Endothelial cell of umbilical vein (primary cell): ENCODE measurements at regions not wholly inside any gene's neighbourhood (a gene's known extent, or its start where the extent isn't known, plus 50 kb on each side); places are given as distances from the start of the nearest gene placed in this dataset.

Source experiments
- BruUV-seq: library from RNA; stranded (reverse); fragments of 400-500 nt; replicated peaks from 2 replicates; lab custom pipeline; 2021; lab: Mats Ljungman, UMichigan
- CTCF ChIA-PET: fragments of 300-600, 350-600 bp; sonication (Branson Sonifier 250); formaldehyde crosslinking; loops from one replicate; lab custom pipeline; 2021; ENCODE audit warnings: antibody characterized with exemption, inconsistent platforms; lab: Charles Lee
- POLR2A ChIA-PET: fragments of 300-600, 350-600 bp; sonication (Branson Sonifier 250); formaldehyde crosslinking; loops from one replicate; lab custom pipeline; 2021; ENCODE audit warnings: antibody characterized with exemption, inconsistent platforms; lab: Charles Lee
- DNase-seq: peaks from one replicate; pipeline ENCODE4 v3.0.0-alpha.2; 2011; ENCODE audit warnings: low read depth, low spot score
- FAIRE-seq: peaks from 2 replicates; lab custom pipeline; 2011; peaks lifted over from hg19 to GRCh38; lab: Jason Lieb, UNC
- H2AFZ ChIP-seq: 2 replicates; pipeline ENCODE4 v1.6.0; 2012; ENCODE audit warnings: low read depth, low read length, control low read depth, inconsistent platforms
- H3K27ac ChIP-seq: 2 replicates; pipeline ENCODE4 v1.5.1; 2011; ENCODE audit warnings: low read depth, mild to moderate bottlenecking, control low read depth, low read length, moderate library complexity; ENCODE audit not compliant: insufficient read depth
- H3K27me3 ChIP-seq, 2 experiments: 2 replicates each; pipeline versions ENCODE4 v1.6.0 to v1.6.1; 2011; ENCODE audit warnings: low read length in 2 of 2, mixed read lengths in 1 of 2; ENCODE audit not compliant: control insufficient read depth in 2 of 2, insufficient read depth in 2 of 2
- H3K36me3 ChIP-seq, 2 experiments: 2 replicates in 1 of 2; 3 replicates in 1 of 2; pipeline ENCODE4 v1.5.1; 2011; ENCODE audit warnings: low read length in 2 of 2, mild to moderate bottlenecking in 1 of 2, moderate library complexity in 1 of 2; ENCODE audit not compliant: control insufficient read depth in 2 of 2, insufficient read depth in 2 of 2; ENCODE audit errors: extremely low read depth in 1 of 2
- H3K4me1 ChIP-seq: 3 replicates; pipeline ENCODE4 v1.5.1; 2011; ENCODE audit warnings: mild to moderate bottlenecking, low read length; ENCODE audit not compliant: control insufficient read depth, insufficient read depth; ENCODE audit errors: extremely low read depth
- H3K4me2 ChIP-seq: 2 replicates; pipeline ENCODE4 v1.6.1; 2011; ENCODE audit warnings: low read length, control low read depth, mixed read lengths; ENCODE audit not compliant: insufficient read depth
- H3K4me3 ChIP-seq, 3 experiments: fragments of 200-600 bp in 1 of 3; sonication (generic), shearing (Covaris generic) in 1 of 3; replicated peaks in 1 of 3; 2 replicates each; pipeline ENCODE4 v1.5.1; 2011 to 2016; ENCODE audit warnings: control low read depth in 3 of 3, low read length in 3 of 3, mild to moderate bottlenecking in 2 of 3, inconsistent platforms in 1 of 3, low read depth in 1 of 3, moderate library complexity in 1 of 3; ENCODE audit not compliant: insufficient read depth in 1 of 3
- H3K79me2 ChIP-seq: 2 replicates; pipeline ENCODE4 v1.6.0; 2012; ENCODE audit warnings: low read length, inconsistent platforms; ENCODE audit not compliant: control insufficient read depth, insufficient read depth
- H3K9ac ChIP-seq: replicated peaks from 2 replicates; pipeline ENCODE3; 2011; ENCODE audit warnings: low read length, control low read depth; ENCODE audit not compliant: insufficient read depth; ENCODE audit errors: extremely low read depth
- H3K9me1 ChIP-seq: replicated peaks from 3 replicates; pipeline ENCODE4 v1.6.0; 2011; ENCODE audit warnings: mild to moderate bottlenecking, low read length; ENCODE audit not compliant: control insufficient read depth, insufficient read depth; ENCODE audit errors: extremely low read depth
- H3K9me3 ChIP-seq: replicated peaks from 2 replicates; pipeline ENCODE4 v1.5.1; 2012; ENCODE audit warnings: low read length, inconsistent platforms; ENCODE audit not compliant: control insufficient read depth, insufficient read depth
- H4K20me1 ChIP-seq: replicated peaks from 2 replicates; pipeline ENCODE3; 2011; ENCODE audit warnings: mild to moderate bottlenecking, low read length; ENCODE audit not compliant: control insufficient read depth, insufficient read depth; ENCODE audit errors: extremely low read depth
- CTCF ChIP-seq, 2 donors: IDR thresholded peaks; 1 replicate in 1 of 2; 2 replicates in 1 of 2; pipeline ENCODE4 v1.5.1; 2011; ENCODE audit warnings: low read length in 2 of 2, mild to moderate bottlenecking in 2 of 2, moderate library complexity in 2 of 2, control low read depth in 1 of 2, inconsistent platforms in 1 of 2, low read depth in 1 of 2; ENCODE audit not compliant: insufficient read depth in 1 of 2; ENCODE audit errors: extremely low read depth in 1 of 2
- EZH2 ChIP-seq: IDR thresholded peaks from 2 replicates; pipeline ENCODE4 v1.6.1; 2012; ENCODE audit warnings: borderline replicate concordance, low read depth, mild to moderate bottlenecking, moderate library complexity, low read length, inconsistent platforms; ENCODE audit not compliant: severe bottlenecking
- FOS ChIP-seq: IDR thresholded peaks from 2 replicates; pipeline ENCODE4 v1.6.1; 2011; ENCODE audit warnings: mild to moderate bottlenecking, low read length, moderate library complexity, borderline replicate concordance; ENCODE audit not compliant: insufficient read depth
- GATA2 ChIP-seq: IDR thresholded peaks from 2 replicates; pipeline ENCODE4 v1.7.0; 2011; ENCODE audit warnings: low read depth, mild to moderate bottlenecking, moderate library complexity, mixed read lengths, low read length; ENCODE audit not compliant: insufficient read length, insufficient read depth
- JUN ChIP-seq: IDR thresholded peaks from 2 replicates; pipeline ENCODE4 v1.6.1; 2011; ENCODE audit warnings: borderline replicate concordance, low read depth; ENCODE audit not compliant: insufficient read length, insufficient read depth
- MYC ChIP-seq: IDR thresholded peaks from one replicate; pipeline ENCODE4 v1.6.1; 2011; ENCODE audit warnings: mild to moderate bottlenecking, low read depth, low read length
- POLR2A ChIP-seq: IDR thresholded peaks from 2 replicates; pipeline ENCODE4 v1.6.1; 2012; ENCODE audit warnings: low read depth, mild to moderate bottlenecking, control low read depth, low read length
- POLR2AphosphoS5 ChIP-seq: IDR thresholded peaks from 2 replicates; pipeline ENCODE4 v1.6.1; 2012; ENCODE audit warnings: low read depth, mild to moderate bottlenecking, control low read depth, low read length, moderate library complexity; ENCODE audit not compliant: insufficient read depth
- dilution Hi-C: fragments of 300-500 bp; cut with MboI; formaldehyde crosslinking; loops from one replicate; pipeline ENCODE4 v1.15.0; 2019; ENCODE audit warnings: low sequenced_read_pairs; ENCODE audit not compliant: extremely low pct_ligation_motif_present
- intact Hi-C: fragments of 100-400 bp; cut with micrococcal nuclease; formaldehyde crosslinking; loops from one replicate; pipeline ENCODE4 v1.10.0; 2022
- TF ChIP-seq, protein P1 (sequence below): IDR thresholded peaks from 2 replicates; pipeline ENCODE4 v1.6.1; 2011; ENCODE audit not compliant: insufficient read depth, insufficient read length

DNA sequence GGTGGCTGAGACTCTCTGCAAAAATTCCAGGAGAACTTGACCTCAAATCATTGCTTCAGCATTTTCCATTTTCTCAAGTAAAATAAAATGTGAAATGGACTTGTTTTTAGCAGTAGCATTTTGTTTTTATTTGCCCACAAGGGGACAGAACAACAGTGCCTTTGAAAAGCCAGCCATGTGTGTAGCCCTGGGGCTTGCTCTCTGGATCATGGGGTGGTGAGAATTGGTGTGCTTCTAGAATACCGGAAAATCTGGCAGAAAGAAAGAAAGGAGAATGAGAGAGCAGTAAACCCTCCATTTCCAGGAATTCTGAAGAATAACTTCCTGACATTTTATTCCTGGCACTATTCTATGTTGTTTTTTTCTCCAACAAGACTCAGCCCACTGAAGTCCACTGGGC lies 254.7 kb upstream of the MOCS1 start:
- no peaks in the 10 kb centered on the region for H3K27me3 ChIP-seq
- H3K4me3 ChIP-seq = no peak overlapping the region
- TF ChIP-seq, protein P1, sequence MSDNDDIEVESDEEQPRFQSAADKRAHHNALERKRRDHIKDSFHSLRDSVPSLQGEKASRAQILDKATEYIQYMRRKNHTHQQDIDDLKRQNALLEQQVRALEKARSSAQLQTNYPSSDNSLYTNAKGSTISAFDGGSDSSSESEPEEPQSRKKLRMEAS = no peak
- TF ChIP-seq MYC (no peak), CTCF (IDR thresholded peaks at IDR 0.05; ENCODE audit: extremely low read depth in 1 of 2, insufficient read depth in 1 of 2, low read depth in 1 of 2, low read length in 2 of 2) (no peak), FOS (no peak), JUN (no peak), GATA2 (no peak), EZH2 (no peak), POLR2AphosphoS5 (no peak), POLR2A (no peak)
- DNase-seq (no peak), FAIRE-seq (no peak)
- no peaks in the 10 kb centered on the region for H3K36me3 ChIP-seq
- H3K4me2 ChIP-seq = no peak overlapping the region
- H3K4me1 ChIP-seq = no peaks in the 10 kb centered on the region
- H3K79me2 ChIP-seq = no peaks in the 10 kb centered on the region
- H3K27ac ChIP-seq = no peak overlapping the region
- no peaks in the 10 kb centered on the region for H4K20me1 ChIP-seq
- H3K9ac ChIP-seq = no peak overlapping the region
- intact Hi-C loops (no loop called here), dilution Hi-C loops (no loop called here)
- no peaks in the 10 kb centered on the region for H3K9me1 ChIP-seq
- ChIA-PET CTCF (no interaction called here), POLR2A (no interaction called here)
- peaks cover 6% of the 10 kb centered on the region for H3K9me3 ChIP-seq
- BruUV-seq = no TSS peak
- H2AFZ ChIP-seq = no peak overlapping the region
